ENCODE measurements at regions not wholly inside any gene's neighbourhood (a gene's known extent, or its start where the extent isn't known, plus 50 kb on each side); places are given as distances from the start of the nearest gene placed in this dataset.
"Not testable (repeated sequence)": the region's sequence is repeated elsewhere in the genome, so short reads cannot be mapped to it uniquely, and the experiment has no call there.

GRCh38 chr3:124149771-124150170, 157.8 kb upstream of the ROPN1 start (continued):
- TF ChIP-seq FOXO4 (CRISPR knock-in tag; conservative IDR thresholded peaks at IDR 0.05) (no peak), ZNF646 (CRISPR knock-in tag; IDR thresholded peaks at IDR 0.05) (no peak)

- H3K27me3 ChIP-seq (ENCODE audit: control insufficient read depth in 1 of 2, insufficient read depth in 2 of 2, low read length in 2 of 2); H3K9ac ChIP-seq (ENCODE audit: insufficient read depth, low read depth, low read length); H3K79me2 ChIP-seq (ENCODE audit: insufficient read depth, low read length); H2AFZ ChIP-seq (ENCODE audit: low read length); FAIRE-seq; POLR2A ChIA-PET; H3K27ac ChIP-seq (ENCODE audit: extremely low read length, insufficient read depth, low read length); H3K4me2 ChIP-seq (ENCODE audit: low read depth, low read length); H3K36me3 ChIP-seq (replicated peaks in 1 of 2; ENCODE audit: control insufficient read depth in 1 of 2, insufficient read depth in 2 of 2, low read length in 2 of 2); intact Hi-C loops (cut with micrococcal nuclease; ENCODE audit: unreplicated experiment); BruUV-seq (replicated peaks); DNase-seq (ENCODE audit: low spot score); CTCF ChIA-PET (ENCODE audit: low intra/inter-chr PET ratio, low total read pairs); H3K9me3 ChIP-seq (ENCODE audit: low read length); H3K4me3 ChIP-seq (replicated peaks in 1 of 3; ENCODE audit: insufficient read depth in 1 of 3, low read depth in 2 of 3, low read length in 3 of 3); in situ Hi-C loops (cut with HindIII; ENCODE audit: extremely low pct_ligation_motif_present, low pct_unique_long_range_greater_than_20kb); ATAC-seq; H3K4me1 ChIP-seq (ENCODE audit: insufficient read depth, low read length); H4K20me1 ChIP-seq (ENCODE audit: insufficient read depth, low read length): not testable (repeated sequence)
- WGBS (ENCODE audit: low lambda C conversion rate): 95% methylated on average over 1 of the region's 1 CpG
These were observed 161.0 kb upstream of the ROPN1 start for GRCh38 chr3:124152891-124153290.

Measured in HepG2 (cell line).